Body of pancreas (tissue), 4 donors: ENCODE measurements at regions not wholly inside any gene's neighbourhood (a gene's known extent, or its start where the extent isn't known, plus 50 kb on each side); places are given as distances from the start of the nearest gene placed in this dataset.

Experiments
- CTCF ChIP-seq, 7 experiments: fragments of 450-650 bp in 4 of 7; fragments of 200-600 bp in 3 of 7; sonication (generic) in 3 of 7; IDR thresholded peaks; one replicate each; pipeline ENCODE4 v1.5.1; 2016 to 2019; ENCODE audit warnings: antibody characterized with exemption in 7 of 7
- POLR2A ChIP-seq, 3 donors: fragments of 450-650 bp; IDR thresholded peaks; one replicate each; pipeline ENCODE4 v1.6.1; 2016; ENCODE audit warnings: antibody characterized with exemption in 3 of 3, mild to moderate bottlenecking in 2 of 3

GRCh38 chr11:81725701-81726100 is 1008.0 kb downstream of the FAM181B start:
- TF ChIP-seq POLR2A (IDR thresholded peaks at IDR 0.05) (no peak), CTCF (IDR thresholded peaks at IDR 0.05) (no peak)
